ENCODE measurements at regions not wholly inside any gene's neighbourhood (a gene's known extent, or its start where the extent isn't known, plus 50 kb on each side); places are given as distances from the start of the nearest gene placed in this dataset.
"Not testable (repeated sequence)": the region's sequence is repeated elsewhere in the genome, so short reads cannot be mapped to it uniquely, and the experiment has no call there.

DNA sequence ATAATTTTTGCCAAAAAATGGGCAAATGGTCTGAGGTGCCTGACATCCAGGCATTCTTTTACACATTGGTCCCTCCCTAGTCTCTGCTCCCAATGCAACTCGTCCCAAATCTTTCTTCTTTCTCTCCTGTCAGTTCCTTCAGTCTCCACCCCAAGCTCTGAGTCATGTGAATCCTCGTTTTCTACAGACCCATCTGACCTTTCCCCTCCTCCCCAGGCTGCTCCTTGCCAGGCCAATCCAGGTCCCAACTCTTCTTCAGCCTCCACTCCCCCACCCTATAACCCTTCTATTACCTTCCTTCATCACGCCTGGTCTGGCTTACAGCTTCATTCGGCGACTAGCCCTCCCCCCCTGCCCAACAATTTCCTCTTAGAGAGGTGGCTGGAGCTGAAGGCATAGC, 55.3 kb downstream of the BBS10 start:
- not testable (repeated sequence) for DNase-seq (ENCODE audit: low spot score)

DNA sequence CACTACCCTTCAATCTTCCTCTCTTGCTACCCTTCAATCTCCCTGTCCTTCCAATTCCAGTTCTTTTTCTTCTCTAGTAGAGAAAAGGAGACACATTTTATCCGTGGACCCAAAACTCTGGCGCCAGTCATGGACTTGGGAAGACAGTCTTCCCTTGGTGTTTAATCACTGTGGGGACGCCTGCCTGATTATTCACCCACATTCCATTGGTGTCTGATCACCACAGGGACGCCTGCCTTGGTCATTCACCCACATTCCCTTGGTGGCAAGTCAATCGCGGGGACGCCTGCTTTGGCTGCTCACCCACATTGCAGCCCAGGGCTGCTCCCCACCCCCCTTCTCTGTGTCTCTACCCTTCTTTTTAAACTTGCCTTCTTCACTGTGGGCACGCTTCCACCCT, 55.9 kb downstream of the BBS10 start:
- DNase-seq (ENCODE audit: low spot score): not testable (repeated sequence)

DNA sequence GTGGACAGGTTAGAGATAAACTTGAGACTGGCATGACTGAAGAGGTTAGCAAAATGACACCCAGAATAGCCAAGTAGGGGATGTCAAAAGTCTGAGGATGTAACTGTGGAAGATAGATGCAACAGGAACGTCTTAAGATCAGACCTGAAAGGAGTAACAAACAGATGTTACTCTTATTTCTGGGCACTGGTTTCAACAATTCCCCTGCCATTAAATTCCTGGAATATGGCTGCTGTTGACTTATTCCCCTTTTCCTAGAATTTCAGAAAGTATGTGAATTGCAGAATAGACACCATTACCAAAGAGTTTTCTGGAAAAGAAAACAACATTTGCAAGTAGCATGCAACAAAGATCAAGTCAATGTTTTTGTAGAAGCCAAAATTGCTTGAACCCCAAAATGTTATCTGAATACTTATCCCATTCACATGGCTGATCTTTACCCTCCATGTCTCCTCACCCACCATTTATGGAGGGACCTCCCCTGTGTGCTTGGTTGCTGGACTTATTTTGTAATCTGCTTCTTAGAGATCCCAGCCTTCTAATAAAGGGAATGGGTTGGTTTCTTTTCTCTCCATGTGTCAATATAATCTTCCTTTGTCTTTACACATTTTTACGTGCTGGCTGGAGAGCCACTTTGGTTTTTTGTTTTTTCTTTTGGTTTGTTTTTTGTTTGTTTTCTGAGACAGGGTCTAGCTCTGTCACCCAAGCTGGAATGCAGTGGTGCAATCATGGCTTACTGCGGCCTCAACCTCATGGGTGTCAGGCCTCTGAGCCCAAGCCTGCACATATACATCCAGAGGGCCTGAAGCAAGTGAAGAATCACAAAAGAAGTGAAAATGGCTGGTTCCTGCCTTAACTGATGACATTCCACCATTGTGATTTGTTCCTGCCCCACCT, 57.0 kb downstream of the BBS10 start:
- no peak for DNase-seq (ENCODE audit: low spot score)

DNA sequence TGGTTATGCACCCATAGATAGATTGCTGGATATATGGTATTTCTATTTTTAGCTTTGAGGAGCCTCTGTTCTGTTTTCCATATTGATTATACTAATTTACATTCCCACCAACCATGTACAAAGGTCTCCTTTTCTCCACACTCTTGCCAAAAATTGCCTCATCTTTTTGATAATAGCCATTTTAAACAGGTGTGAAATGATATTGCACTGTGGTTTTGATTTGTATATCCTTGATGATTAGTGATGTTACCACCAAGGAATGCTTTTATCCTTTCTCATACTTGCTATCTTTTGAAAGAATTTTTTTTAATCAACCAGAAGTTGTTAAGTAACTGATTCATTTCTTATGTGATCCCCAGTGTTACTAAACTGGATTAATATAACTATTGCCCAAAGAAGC, 60.0 kb downstream of the BBS10 start:
- DNase-seq (ENCODE audit: low spot score): no peak

DNA sequence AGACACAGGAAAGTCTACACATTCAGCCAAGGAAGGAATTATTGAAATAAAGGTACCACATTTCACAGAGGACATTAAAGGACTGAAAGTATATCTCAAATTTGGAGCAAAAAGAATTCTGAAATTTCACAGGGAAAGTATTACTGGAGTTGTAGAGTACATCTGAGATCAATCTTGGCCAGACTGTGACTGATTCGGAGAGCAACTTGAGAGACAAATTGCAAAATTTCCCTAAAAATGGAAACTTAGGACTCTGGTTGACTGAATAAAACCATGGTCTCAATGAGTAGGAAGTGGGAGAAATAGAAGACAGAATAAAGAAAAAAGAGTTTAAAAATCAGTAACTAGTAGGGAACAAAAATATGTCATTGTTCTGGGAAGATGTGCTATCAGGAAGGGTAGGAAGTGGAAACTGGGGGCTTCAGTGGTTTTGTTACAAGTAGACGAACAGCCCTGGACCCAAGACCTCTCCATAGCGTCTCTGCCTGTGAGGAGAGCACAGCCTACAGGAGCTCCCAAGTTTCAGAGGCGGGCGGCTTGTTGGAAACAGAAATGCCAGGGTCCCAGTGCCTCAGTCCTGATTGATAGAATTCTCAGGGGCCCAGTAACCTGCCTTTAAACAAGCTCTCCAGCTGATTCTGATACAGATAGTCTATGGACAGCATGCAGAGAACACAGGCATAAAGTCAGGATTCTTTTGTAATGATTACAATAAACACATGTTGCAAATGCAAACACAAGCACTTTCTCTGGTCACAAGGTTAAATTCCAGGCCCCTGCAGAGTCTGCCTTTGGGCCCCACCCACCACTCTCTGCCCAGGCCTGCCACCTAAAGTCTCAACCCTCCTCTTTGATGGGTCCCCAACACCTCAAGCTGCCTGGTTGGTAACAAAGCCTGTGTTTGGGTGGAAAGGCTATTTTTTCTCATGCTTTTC, 63.1 kb downstream of the BBS10 start:
- DNase-seq (ENCODE audit: low spot score): no peak

DNA sequence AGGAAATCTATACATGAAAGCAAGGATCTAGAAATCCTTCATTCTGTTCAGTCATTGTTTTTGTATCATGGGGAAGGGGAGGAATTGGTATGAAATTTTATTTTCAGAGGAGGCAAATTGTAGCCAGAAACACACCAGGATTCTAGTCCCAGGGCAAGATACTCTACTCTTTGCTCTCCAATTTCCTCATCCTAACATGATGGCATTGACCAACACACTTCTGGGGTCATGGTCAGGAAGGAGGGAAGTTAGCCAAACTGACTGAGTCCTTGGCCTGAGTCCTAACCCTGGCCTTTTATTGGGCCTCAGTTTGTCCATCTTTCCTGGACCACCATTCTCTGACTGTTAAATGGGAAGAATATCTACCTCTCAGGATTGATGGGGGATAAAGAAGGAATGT, 65.5 kb downstream of the BBS10 start:
- no peak for DNase-seq (ENCODE audit: low spot score)

DNA sequence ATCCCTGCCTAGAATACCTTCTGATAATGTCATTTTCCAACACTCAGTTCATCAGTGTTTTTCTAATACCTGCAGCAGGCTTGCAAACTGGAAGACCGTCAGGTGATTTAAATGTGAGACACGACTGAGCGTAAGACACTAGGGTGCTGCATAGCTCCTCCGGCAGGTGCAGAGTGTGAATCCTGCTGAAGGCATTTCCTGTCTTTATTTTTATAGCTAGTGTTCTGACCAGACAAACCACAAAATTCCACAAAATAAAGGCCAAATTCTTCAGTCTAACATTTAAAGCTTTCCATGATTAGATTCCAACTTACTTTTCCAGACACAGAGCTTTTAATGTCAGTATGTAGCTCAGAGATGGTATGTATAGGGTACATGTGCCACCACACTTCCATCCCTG, 70.7 kb downstream of the BBS10 start:
- DNase-seq (ENCODE audit: low spot score): no peak

DNA sequence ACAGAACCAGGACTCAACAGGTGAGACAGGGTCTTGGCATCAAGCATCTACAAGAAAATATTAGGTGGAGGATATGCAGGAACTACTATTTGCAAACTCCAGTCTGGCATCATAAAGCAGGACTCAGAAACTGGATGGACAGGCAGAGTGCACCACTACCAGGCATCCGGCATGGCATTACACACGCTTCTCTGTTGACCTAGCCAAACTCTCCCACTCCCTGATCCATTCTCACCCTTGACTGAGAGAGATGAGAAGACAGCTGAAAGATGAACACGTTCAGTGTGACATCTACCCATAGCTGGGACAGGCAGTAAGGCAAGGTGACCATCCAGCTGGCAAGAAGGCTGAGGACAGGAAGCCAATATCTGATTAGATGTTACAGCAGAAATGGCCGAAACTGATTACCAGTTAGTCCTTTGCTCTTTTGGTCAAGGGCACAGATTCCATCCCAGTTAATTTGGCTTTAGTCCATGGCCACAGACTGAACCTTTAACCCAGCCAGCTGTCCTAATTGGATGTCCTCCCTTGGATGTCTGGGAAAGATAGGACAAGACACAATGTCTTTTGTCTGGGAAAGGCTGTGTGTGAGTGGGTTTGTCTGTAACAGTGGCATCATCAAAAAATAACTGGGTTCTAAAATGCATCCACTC, 71.6 kb downstream of the BBS10 start:
- no peak for DNase-seq (ENCODE audit: low spot score)

DNA sequence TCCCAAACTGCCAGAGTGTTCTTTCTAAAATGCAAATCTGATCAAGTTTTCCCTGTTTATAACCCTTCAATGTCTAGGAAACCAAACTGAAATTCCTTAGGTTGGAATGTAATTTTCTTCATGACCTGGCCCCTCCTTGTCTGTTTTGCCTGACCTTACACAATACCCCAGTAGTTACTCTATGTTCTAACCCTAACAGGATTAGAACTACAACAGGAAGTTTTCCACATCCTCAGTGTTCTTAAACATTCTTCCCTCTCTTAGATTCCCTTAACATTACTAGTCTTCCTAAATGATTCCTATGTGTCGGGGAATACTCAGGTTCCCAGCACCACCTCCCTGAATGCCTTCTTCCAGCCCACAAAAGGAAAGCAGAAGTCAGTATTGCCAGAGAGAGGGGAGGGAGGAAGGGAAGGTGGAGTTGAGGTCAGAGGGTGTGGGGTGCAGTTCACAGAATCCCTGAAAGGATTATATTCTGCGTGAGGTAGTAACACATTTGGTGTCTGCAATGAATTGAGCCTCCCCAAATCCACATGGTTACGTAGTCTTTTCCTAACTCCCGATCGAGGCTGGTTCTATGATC, 72.6 kb downstream of the BBS10 start:
- no peak for DNase-seq (ENCODE audit: low spot score)

DNA sequence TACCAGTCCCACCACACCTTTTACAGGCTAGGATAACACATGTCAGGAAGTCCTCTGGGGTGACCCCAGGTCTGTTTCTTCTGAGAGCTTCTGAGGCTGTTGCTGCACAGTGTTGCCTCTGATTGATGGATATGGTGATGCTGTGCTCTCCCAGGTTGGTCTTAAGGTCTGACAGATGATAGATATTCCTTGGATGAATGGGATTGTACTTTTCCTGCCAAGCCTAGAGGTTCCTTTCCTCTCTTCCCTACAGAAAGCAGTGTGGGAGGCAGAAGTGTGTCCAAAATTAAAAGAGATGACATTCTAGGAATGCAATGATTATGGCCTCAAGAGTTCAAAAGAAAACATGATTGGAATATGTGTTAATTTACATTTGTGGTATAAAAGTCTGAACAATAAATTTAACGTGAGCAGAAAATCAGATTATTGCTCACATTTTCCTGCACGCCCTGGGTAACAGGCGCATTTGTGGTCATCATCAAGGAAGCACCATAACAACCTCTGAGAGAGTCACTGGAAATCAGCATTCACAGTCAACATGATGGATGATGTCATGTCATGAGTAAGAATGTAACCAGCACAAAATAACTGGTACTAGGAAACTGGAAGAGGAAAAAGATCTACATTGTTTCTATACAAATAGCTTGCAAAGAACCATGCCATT, 73.7 kb downstream of the BBS10 start:
- DNase-seq (ENCODE audit: low spot score): no peak

DNA sequence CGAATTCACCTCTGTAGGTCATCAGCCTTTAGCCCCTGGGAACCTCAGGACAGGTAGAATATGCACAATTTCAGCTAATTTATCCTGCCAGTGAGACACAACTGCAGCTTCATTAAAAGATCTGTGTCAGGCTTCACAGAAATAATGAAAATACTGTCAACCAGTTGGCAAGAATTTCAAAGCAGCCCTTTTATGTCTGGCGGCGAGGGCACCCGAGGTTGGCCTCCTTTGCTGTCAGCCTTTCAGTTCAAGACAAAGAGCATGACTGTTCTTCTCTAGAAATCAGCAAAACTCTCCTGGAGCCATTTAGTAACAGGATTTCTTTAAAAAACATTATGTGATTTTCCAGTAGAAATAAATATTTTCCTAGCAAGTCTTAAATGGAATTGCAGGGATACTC, 75.9 kb downstream of the BBS10 start:
- DNase-seq (ENCODE audit: low spot score): no peak

DNA sequence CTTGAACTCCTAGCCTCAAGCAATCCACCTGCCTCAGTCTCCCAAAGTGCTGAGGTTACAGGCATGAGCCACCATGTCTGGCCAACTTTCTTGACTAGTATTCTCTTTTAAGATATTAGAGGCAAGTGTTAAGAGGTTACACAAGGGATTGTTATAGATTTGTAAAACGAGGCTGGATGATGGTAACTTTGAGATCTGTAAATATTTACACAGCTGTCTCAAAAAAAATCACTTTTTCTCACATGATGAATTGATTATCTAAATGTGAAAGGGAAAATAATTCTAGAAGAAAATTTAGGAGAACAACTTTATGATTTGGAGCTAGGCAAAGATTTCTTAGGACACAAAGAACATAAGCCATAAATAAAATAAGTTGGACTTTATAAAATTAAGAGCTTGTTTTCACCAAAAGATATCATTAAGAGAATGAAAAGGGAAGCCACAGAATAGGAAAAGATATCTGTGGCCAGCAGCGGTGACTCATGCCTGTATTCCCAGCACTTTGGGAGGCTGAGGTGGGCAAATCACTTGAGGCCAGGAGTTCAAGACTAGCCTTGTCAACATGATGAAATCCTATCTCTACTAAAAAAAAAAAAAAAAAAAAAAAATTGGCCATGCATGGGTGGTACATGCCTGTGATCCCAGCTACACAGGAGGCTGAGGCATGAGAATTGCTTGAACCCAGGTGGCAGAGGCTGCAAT, 77.4 kb downstream of the BBS10 start:
- DNase-seq (ENCODE audit: low spot score): no peak

DNA sequence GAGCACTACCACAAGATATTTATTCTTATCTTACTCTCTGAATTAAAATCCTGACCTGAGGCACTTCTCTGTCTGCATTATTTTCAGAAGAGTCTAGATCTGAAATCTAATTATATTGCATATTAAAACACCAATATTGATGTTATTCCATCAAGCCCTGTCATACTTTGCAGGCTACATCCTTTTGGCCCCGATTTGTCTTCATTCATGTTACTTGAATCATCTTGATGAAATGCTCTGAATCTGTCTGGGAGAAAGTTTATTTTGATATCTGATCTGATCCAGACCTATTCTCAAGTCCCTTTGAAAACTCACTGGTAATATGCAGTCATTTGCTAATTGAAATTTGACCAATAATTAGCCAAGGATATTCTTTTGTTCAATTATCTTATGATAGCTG, 79.9 kb downstream of the BBS10 start:
- DNase-seq (ENCODE audit: low spot score): no peak

DNA sequence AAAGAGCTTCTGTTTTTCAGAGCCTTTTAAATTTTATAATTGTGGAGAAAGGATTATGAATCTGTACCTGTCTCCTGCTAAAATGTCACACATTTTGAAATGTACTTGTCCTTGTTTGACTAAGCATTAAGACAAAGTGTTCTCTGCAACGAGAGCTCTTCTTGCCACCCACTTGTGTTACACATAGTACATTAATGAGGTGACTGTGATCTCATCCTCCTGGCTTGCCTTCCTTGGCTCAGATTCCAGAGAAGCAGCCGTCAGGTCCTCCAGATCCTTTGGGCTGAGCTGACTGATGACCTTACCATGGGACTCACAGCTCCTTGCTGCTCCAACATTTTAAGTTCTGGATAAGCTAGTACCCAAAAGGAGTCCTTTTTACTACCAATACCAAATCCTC, 81.4 kb downstream of the BBS10 start:
- DNase-seq (ENCODE audit: low spot score): no peak

DNA sequence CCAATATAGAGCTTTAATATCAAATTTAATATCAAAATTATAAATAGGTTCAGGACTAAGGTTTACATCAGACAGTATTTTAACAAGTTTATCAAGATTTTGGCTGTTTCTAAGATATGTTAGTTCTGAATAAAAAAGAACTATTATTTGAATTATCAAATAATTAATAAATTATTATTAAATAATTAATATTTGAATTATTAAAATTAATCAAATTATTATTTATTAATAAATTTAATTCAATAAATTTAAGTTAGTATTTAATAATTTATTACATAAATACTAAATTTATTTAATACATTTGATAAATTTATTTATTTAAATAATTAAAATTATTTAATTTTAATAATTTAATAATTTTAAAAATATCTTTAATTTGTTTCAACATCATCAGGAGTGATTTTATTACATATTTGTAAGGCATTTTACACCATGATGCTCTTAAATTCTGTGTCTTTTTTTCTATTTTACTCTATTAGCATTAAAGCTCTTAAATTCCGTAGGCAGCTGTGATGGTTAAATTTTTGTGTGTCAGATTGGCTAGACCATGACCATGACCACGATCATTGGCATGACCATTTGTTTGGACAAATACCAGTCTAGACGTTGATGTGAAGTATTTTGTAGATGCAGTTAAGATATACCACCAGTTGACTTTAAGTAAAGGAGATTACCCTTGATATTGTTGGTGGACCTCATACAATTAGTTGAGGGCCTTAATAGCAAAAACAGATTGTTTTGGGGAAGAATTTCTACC, 82.6 kb downstream of the BBS10 start:
- no peak for DNase-seq (ENCODE audit: low spot score)

DNA sequence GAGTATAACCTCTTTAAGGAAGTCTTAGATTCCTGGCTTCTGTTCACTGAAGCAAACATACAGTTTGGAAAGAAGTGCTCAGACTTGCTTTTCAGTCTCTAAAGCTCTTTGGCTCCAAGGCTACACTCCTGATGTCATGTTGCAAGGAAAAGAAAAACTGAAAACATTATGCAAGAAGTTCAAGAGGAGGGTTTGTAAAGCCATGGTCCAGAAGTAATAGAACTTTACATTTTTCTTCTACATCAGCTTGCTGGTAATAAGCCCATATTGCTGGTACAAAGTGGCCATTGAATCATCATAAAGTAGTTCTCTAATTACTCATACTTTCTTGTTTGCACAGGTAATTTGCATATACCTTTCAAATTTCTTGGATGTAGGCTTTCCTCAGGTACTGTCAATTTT, 83.6 kb downstream of the BBS10 start:
- no peak for DNase-seq (ENCODE audit: low spot score)

DNA sequence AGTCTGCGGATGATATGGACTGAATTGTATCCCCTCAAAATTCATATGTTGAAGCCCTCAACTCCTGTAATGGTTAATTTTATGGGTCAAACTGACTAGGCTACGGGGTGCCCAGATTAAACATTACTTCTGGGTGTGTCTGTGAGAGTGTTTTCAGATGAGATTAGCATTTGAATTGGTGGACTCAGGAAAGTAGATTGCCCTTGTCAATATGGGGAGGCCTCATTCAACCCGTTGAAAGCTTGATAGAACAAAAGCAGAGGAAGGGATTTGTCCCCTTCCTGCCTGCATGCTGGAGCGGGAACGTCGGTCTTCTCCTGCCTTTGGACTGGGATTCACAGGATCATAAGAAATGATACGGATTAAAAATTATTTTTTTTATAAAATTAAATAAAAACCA, 84.5 kb downstream of the BBS10 start:
- DNase-seq (ENCODE audit: low spot score): no peak

DNA sequence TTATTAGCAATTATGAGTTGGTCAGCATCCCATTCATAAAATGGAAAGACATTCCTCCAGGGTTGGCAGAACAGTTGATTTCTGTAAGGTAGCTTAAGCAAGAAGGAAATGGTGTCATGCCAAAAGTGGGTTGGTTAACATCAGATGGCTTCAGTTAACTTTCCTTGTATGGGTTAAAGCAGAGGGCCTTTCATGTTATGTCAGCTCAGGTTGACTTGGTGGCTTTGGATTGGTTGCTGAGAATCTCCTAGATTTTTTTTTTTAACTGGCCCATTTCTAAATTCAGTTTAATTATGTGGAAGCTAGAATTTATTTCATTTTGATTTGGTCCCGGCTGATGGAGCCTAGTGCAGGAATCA, 87.8 kb downstream of the BBS10 start:
- no peak for DNase-seq (ENCODE audit: low spot score)

DNA sequence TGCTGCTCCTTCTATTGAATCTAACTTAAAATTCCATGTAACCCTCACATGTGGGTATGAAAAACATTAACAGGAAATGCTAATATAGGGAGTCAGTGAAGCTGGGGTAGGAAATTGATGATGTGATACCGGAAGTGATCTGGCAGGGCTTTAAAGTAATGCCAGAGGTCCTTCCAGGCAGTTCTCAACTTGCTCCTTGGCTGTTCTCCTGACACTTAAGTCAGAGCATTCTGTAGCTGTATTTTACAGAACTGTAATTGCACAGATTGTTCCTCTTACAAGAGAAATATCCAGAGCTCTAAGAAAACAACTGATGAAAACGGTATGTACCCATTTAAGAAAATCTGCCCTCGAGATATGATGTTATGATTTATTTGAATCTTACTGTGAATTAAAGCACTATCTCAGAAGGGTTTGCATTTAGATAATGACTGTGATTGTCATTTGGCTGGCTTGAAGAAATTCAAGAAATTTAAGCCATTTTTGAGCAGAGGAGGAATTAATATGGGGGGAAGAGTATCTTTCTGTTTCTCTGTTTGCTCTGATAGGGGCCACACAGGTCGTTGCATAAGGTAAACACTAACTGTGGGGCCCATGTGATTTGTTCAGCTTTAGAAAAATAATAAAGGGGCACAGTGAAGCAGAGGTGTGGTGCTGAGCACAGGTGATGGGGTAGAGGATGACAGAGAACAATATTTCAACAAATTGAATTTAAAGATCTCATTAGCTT, 88.4 kb downstream of the BBS10 start:
- DNase-seq (ENCODE audit: low spot score): no peak

DNA sequence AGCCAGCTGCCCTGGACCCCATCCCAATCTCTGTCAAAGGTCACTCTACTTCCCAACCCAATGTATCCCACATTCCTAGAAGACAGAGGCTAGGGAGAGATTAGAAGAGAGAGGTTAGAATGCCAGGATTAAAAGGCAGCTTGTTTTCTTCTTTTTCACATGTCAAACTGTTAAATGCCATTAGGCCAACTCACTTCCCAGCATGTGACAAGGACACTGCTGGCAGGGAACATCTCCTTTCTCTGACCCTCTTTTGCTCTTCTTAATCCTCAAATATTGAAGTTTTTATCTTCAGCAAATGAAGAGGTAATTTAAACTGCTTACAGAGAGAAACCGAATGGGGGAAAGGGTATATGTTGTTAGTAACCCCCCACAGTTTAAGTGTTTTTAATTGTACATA, 89.1 kb downstream of the BBS10 start:
- no peak for DNase-seq (ENCODE audit: low spot score)
